ENCODE measurements at regions not wholly inside any gene's neighbourhood (a gene's known extent, or its start where the extent isn't known, plus 50 kb on each side); places are given as distances from the start of the nearest gene placed in this dataset.

DNA sequence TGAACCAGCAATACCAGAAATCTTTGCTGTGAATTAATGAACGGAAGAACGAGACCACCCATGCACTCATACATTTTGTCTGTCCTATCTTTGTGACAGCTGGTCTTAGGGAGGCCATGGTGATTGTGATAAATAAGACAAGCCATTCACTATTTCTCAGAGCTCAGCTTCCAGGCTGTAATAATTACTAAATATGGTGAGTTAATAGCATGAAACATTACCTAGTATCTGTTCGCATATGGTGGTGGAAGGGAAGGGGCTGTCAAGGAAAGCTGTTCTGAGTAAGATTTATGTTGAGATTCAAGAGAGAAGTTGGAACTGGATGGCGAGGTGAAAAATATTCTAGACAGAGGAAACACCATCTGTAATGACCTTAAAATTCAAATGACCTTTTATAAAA, 719.0 kb upstream of the ZNF385D start:
- Mint-ChIP-seq H3K4me1 (ENCODE audit: unreplicated experiment) (peaks cover 11% of the 10 kb centered on the region), H3K4me3 (ENCODE audit: unreplicated experiment) (no peak overlapping the region), H3K9me3 (ENCODE audit: unreplicated experiment) (no peaks in the 10 kb centered on the region), H3K27me3 (ENCODE audit: unreplicated experiment) (peaks cover 4% of the 10 kb centered on the region), H3K27ac (ENCODE audit: unreplicated experiment) (no peak overlapping the region), H3K36me3 (ENCODE audit: unreplicated experiment) (no peaks in the 10 kb centered on the region)
- no peak for DNase-seq (ENCODE audit: extremely low spot score, unreplicated experiment)
- TF ChIP-seq, protein P1, sequence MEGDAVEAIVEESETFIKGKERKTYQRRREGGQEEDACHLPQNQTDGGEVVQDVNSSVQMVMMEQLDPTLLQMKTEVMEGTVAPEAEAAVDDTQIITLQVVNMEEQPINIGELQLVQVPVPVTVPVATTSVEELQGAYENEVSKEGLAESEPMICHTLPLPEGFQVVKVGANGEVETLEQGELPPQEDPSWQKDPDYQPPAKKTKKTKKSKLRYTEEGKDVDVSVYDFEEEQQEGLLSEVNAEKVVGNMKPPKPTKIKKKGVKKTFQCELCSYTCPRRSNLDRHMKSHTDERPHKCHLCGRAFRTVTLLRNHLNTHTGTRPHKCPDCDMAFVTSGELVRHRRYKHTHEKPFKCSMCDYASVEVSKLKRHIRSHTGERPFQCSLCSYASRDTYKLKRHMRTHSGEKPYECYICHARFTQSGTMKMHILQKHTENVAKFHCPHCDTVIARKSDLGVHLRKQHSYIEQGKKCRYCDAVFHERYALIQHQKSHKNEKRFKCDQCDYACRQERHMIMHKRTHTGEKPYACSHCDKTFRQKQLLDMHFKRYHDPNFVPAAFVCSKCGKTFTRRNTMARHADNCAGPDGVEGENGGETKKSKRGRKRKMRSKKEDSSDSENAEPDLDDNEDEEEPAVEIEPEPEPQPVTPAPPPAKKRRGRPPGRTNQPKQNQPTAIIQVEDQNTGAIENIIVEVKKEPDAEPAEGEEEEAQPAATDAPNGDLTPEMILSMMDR (IDR thresholded peaks at IDR 0.05) = no peak

DNA sequence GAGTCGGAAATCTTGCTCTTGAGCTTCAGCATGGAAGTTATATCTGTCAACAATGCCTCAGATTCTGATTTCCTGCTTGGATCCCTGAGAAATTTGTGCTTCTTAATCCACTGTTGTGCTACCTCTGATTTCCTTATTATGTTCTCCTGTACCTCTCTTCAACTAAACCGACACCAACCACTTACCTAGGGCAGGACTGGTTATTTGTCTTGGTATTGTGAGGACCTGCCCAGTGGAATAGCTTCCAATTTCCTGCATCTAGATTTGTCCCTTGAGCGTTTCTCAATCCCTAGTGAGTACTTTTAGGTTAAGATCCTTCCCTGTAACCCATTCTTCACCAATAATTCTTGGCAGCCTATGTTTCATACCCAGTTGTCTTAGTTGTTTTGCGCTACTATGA, 720.5 kb upstream of the ZNF385D start:
- no peaks in the 10 kb centered on the region for H3K27me3 Mint-ChIP-seq (ENCODE audit: unreplicated experiment)
- no peaks in the 10 kb centered on the region for H3K9me3 Mint-ChIP-seq (ENCODE audit: unreplicated experiment)
- no peak overlapping the region for H3K4me3 Mint-ChIP-seq (ENCODE audit: unreplicated experiment)
- no peak for DNase-seq (ENCODE audit: extremely low spot score, unreplicated experiment)
- H3K27ac Mint-ChIP-seq (ENCODE audit: unreplicated experiment) = no peak overlapping the region
- TF ChIP-seq, protein P1 (IDR thresholded peaks at IDR 0.05) = no peak
- no peaks in the 10 kb centered on the region for H3K36me3 Mint-ChIP-seq (ENCODE audit: unreplicated experiment)
- peaks cover 15% of the 10 kb centered on the region for H3K4me1 Mint-ChIP-seq (ENCODE audit: unreplicated experiment)

DNA sequence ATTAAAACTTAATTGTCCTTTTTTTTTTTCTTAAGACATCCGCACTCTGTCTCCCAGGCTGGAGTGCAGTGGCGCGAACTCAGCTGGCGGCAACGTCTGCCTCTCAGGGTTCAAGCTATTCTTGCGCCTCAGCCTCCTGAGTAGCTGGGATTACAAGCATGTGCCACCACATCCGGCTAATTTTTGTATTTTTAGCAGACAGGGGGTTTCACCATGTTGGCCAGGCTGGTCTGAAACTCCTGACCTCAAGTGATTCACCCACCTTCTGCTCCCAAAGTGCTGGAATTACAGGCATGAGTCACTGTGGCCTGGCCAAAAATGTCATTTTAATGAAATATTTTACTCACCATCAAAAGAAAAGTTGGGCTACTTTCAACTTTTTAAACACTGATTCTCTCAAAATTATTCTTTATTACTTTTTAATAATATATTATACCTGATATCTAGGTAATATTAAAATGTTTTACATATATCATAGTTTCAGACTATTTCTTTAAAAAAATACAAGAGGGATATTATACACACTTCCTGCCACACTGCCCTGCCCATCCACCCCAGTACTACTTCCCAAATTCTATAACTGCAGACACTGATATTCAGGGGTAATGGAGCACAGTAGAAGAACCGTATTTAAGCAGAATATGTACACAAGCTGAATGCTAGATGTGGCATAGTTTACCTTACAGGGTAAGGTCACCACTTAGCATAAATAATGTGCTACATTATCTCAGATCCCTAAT, 723.9 kb upstream of the ZNF385D start:
- no peaks in the 10 kb centered on the region for H3K9me3 Mint-ChIP-seq (ENCODE audit: unreplicated experiment)
- H3K4me1 Mint-ChIP-seq (ENCODE audit: unreplicated experiment) = peaks cover 19% of the 10 kb centered on the region
- TF ChIP-seq, protein P1 (IDR thresholded peaks at IDR 0.05) = no peak
- H3K27me3 Mint-ChIP-seq (ENCODE audit: unreplicated experiment) = peaks cover 2% of the 10 kb centered on the region
- H3K4me3 Mint-ChIP-seq (ENCODE audit: unreplicated experiment) = no peak overlapping the region
- no peak for DNase-seq (ENCODE audit: extremely low spot score, unreplicated experiment)
- H3K27ac Mint-ChIP-seq (ENCODE audit: unreplicated experiment) = peak overlapping the region; percentile 25
- H3K36me3 Mint-ChIP-seq (ENCODE audit: unreplicated experiment) = no peaks in the 10 kb centered on the region

DNA sequence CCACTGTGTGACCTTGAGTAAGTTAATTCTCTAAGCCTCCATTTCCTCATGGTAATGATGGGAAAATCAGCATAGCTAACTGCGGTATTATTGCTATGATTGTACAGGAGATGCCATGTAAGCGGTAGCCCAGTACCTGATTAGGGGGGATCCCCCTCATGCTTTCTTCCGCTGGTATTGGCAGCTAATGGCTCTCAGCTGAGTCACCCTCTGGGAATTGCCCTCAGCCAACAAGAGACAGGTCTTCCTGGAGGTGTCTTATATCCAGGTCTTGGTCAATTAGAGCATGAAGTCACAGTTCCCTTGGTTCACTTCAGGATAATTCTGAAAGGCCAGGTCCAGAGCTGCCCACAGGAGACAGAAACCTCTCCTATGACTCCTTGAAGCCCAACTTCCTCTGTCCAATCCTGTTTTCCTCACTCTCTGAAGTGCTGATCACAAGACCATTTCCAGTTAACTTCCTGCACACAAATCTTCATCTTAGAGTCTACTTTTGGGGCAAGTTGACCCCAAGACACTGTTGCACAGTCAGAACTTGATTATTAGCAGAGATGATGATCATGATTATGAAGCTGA, 724.7 kb upstream of the ZNF385D start:
- no peak for DNase-seq (ENCODE audit: extremely low spot score, unreplicated experiment)
- TF ChIP-seq, protein P1 (IDR thresholded peaks at IDR 0.05) = no peak
- Mint-ChIP-seq H3K4me1 (ENCODE audit: unreplicated experiment) (peaks cover 19% of the 10 kb centered on the region), H3K36me3 (ENCODE audit: unreplicated experiment) (no peaks in the 10 kb centered on the region), H3K9me3 (ENCODE audit: unreplicated experiment) (no peaks in the 10 kb centered on the region), H3K4me3 (ENCODE audit: unreplicated experiment) (no peak overlapping the region), H3K27ac (ENCODE audit: unreplicated experiment) (no peak overlapping the region), H3K27me3 (ENCODE audit: unreplicated experiment) (peaks cover 2% of the 10 kb centered on the region)

DNA sequence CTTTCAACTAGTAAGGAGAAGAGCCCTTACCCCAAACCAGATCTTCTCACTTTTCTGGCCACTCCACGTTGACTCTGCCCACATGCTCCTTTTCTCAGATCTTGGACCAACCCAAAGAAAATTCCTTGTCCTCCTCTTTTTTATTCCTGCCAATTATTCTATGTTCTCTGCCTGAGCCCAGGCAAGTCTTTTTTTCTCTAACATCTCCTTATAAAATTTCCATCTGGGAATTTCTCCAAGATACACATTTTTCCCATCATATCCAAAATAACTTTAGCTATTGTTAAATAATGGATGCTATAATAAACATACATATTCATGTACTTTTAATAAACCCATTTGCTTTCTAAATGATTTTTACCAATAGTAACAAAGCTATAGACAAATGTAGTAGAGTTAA, 726.0 kb upstream of the ZNF385D start:
- H3K9me3 Mint-ChIP-seq (ENCODE audit: unreplicated experiment) = no peaks in the 10 kb centered on the region
- TF ChIP-seq, protein P1 (IDR thresholded peaks at IDR 0.05) = no peak
- no peak overlapping the region for H3K27ac Mint-ChIP-seq (ENCODE audit: unreplicated experiment)
- H3K4me1 Mint-ChIP-seq (ENCODE audit: unreplicated experiment) = peaks cover 19% of the 10 kb centered on the region
- H3K36me3 Mint-ChIP-seq (ENCODE audit: unreplicated experiment) = no peaks in the 10 kb centered on the region
- H3K4me3 Mint-ChIP-seq (ENCODE audit: unreplicated experiment) = no peak overlapping the region
- no peak for DNase-seq (ENCODE audit: extremely low spot score, unreplicated experiment)
- H3K27me3 Mint-ChIP-seq (ENCODE audit: unreplicated experiment) = peaks cover 2% of the 10 kb centered on the region
